SK-N-SH (cell line): ENCODE measurements at regions not wholly inside any gene's neighbourhood (a gene's known extent, or its start where the extent isn't known, plus 50 kb on each side); places are given as distances from the start of the nearest gene placed in this dataset.

Experiments
- CTCF ChIA-PET: fragments of 300-600, 350-600 bp; formaldehyde crosslinking; extraction: SDS; loops from one replicate; lab custom pipeline; 2021; lab: Yijun Ruan, JAX
- POLR2A ChIA-PET: fragments of 350-600 bp; sonication (Branson Sonifier 250); formaldehyde crosslinking; extraction: SDS; loops from one replicate; lab custom pipeline; 2020; ENCODE audit warnings: antibody characterized with exemption, inconsistent platforms; lab: Yijun Ruan, JAX
- DNase-seq: peaks from one replicate; pipeline ENCODE4 v3.0.0; 2012
- H2AFZ ChIP-seq: fragments of 200-600 bp; sonication (generic); 2 replicates; pipeline ENCODE4 v1.8.1; 2016; ENCODE audit warnings: antibody characterized with exemption, mild to moderate bottlenecking, low read depth
- H3F3A ChIP-seq: fragments of 200-600 bp; sonication (generic); replicated peaks from 2 replicates; pipeline ENCODE3; 2016; ENCODE audit warnings: antibody characterized with exemption, mild to moderate bottlenecking; ENCODE audit not compliant: insufficient read depth
- H3K27ac ChIP-seq, 2 experiments: fragments of 200-500 bp in 1 of 2; fragments of 200-600 bp in 1 of 2; sonication (Bioruptor generic) in 1 of 2; sonication (generic), shearing (Covaris generic) in 1 of 2; 2 replicates each; pipeline versions ENCODE4 v1.5.1 to v1.6.1; 2014 to 2016; ENCODE audit warnings: low read depth in 2 of 2, inconsistent platforms in 1 of 2, low read length in 1 of 2, mild to moderate bottlenecking in 1 of 2, mixed read lengths in 1 of 2
- H3K27me3 ChIP-seq: fragments of 200-600 bp; sonication (generic), shearing (Covaris generic); 2 replicates; pipeline ENCODE4 v1.6.1; 2016; ENCODE audit warnings: mixed run types; ENCODE audit not compliant: insufficient read depth
- H3K36me3 ChIP-seq, 2 experiments: fragments of 200-500 bp in 1 of 2; fragments of 200-600 bp in 1 of 2; sonication (Bioruptor generic) in 1 of 2; sonication (generic) in 1 of 2; replicated peaks in 1 of 2; 2 replicates each; pipeline versions ENCODE3 to v1.5.1; 2014 to 2016; ENCODE audit warnings: low read length in 1 of 2, mild to moderate bottlenecking in 1 of 2; ENCODE audit not compliant: insufficient read depth in 2 of 2, control insufficient read depth in 1 of 2
- H3K4me1 ChIP-seq, 2 experiments: fragments of 200-500 bp in 1 of 2; fragments of 200-600 bp in 1 of 2; sonication (Bioruptor generic) in 1 of 2; sonication (generic), shearing (Covaris generic) in 1 of 2; 2 replicates each; pipeline versions ENCODE4 v1.5.1 to v1.6.1; 2014 to 2016; ENCODE audit warnings: low read depth in 1 of 2, low read length in 1 of 2, mixed run types in 1 of 2; ENCODE audit not compliant: insufficient read depth in 2 of 2, control insufficient read depth in 1 of 2
- H3K4me2 ChIP-seq: fragments of 200-600 bp; sonication (generic), shearing (Covaris generic); 2 replicates; pipeline ENCODE4 v1.6.1; 2017; ENCODE audit warnings: mixed run types
- H3K4me3 ChIP-seq, 2 experiments: fragments of 200-500 bp in 1 of 2; fragments of 200-600 bp in 1 of 2; sonication (Bioruptor generic) in 1 of 2; sonication (generic), shearing (Covaris generic) in 1 of 2; 2 replicates each; pipeline versions ENCODE4 v1.5.1 to v1.8.1; 2014 to 2016; ENCODE audit warnings: low read depth in 2 of 2, inconsistent platforms in 1 of 2, low read length in 1 of 2, mild to moderate bottlenecking in 1 of 2, mixed read lengths in 1 of 2, moderate library complexity in 1 of 2
- H3K79me2 ChIP-seq: fragments of 200-600 bp; sonication (generic); 2 replicates; pipeline ENCODE4 v1.8.1; 2017; ENCODE audit warnings: mild to moderate bottlenecking; ENCODE audit not compliant: insufficient read depth
- H3K9ac ChIP-seq: fragments of 200-600 bp; sonication (generic); 2 replicates; pipeline ENCODE4 v1.6.1; 2017; ENCODE audit warnings: mixed run types
- H3K9me2 ChIP-seq: fragments of 200-600 bp; sonication (generic); 2 replicates; pipeline ENCODE4 v1.6.1; 2017; ENCODE audit warnings: mixed run types
- H3K9me3 ChIP-seq: fragments of 200-600 bp; sonication (generic); 2 replicates; pipeline ENCODE4 v1.6.1; 2017; ENCODE audit warnings: mixed run types, mild to moderate bottlenecking, moderate library complexity
- H4K20me1 ChIP-seq: fragments of 200-600 bp; sonication (generic); 2 replicates; pipeline ENCODE4 v1.6.1; 2017; ENCODE audit warnings: mild to moderate bottlenecking, mixed run types; ENCODE audit not compliant: insufficient read depth
- ELF1 ChIP-seq: IDR thresholded peaks from 2 replicates; pipeline ENCODE4 v1.4.0; 2012
- FOSL2 ChIP-seq: IDR thresholded peaks from 2 replicates; pipeline ENCODE4 v1.4.0; 2012; ENCODE audit warnings: low read depth, mild to moderate bottlenecking, moderate library complexity, borderline replicate concordance
- JUND ChIP-seq: IDR thresholded peaks from 2 replicates; pipeline ENCODE4 v1.4.0; 2012
- MEF2A ChIP-seq: IDR thresholded peaks from 2 replicates; pipeline ENCODE4 v1.4.0; 2012; ENCODE audit warnings: low read depth, borderline replicate concordance
- NFIC ChIP-seq: IDR thresholded peaks from 2 replicates; pipeline ENCODE4 v1.4.0; 2012; ENCODE audit warnings: borderline replicate concordance
- RAD21 ChIP-seq: IDR thresholded peaks from 2 replicates; pipeline ENCODE4 v1.6.1; 2012; ENCODE audit warnings: mild to moderate bottlenecking, low read length
- RFX5 ChIP-seq: IDR thresholded peaks from 2 replicates; pipeline ENCODE4 v1.6.1; 2012; ENCODE audit warnings: mild to moderate bottlenecking, improper control_type of control experiment, low read length
- RXRA ChIP-seq: IDR thresholded peaks from 2 replicates; pipeline ENCODE4 v1.4.0; 2012; ENCODE audit warnings: low read depth, mild to moderate bottlenecking, borderline replicate concordance
- TCF12 ChIP-seq: IDR thresholded peaks from 2 replicates; pipeline ENCODE4 v1.4.0; 2012
- USF1 ChIP-seq: IDR thresholded peaks from 2 replicates; pipeline ENCODE4 v1.4.0; 2012; ENCODE audit warnings: low read depth, borderline replicate concordance
- YY1 ChIP-seq: IDR thresholded peaks from 2 replicates; pipeline ENCODE4 v1.4.0; 2012; ENCODE audit warnings: low read depth, mild to moderate bottlenecking
- WGBS: methylation state at CpG from one replicate; pipeline ENCODE4 v1.1.6; 2017; ENCODE audit warnings: low lambda C conversion rate; 5-methylcytosine and 5-hydroxymethylcytosine counted together
- TF ChIP-seq, protein P1 (sequence below): fragments of 150-350 bp; IDR thresholded peaks from 2 replicates; pipeline ENCODE4 v1.6.1; 2017; ENCODE audit warnings: antibody characterized with exemption, low read length, low read depth, borderline replicate concordance
- TF ChIP-seq, protein P2 (sequence below): IDR thresholded peaks from 2 replicates; pipeline ENCODE4 v1.4.0; 2012; ENCODE audit warnings: low read depth

GRCh38 chr6:74607468-74607867 lies 598.4 kb downstream of the COL12A1 start:
- no peak overlapping the region for H3K9ac ChIP-seq
- TF ChIP-seq RXRA = no peak
- POLR2A ChIA-PET = no interaction called here
- no peaks in the 10 kb centered on the region for H3K79me2 ChIP-seq
- CTCF ChIA-PET = interaction anchor here (1.2 kb wide), 1 partner anchor 16 kb away, joined by 3 read pairs; no protein-coding TSS in a partner anchor
- DNase-seq = no peak
- no peaks in the 10 kb centered on the region for H4K20me1 ChIP-seq
- no peaks in the 10 kb centered on the region for H3F3A ChIP-seq
- H3K9me2 ChIP-seq = no peaks in the 10 kb centered on the region
- no peaks in the 10 kb centered on the region for H3K9me3 ChIP-seq
- H3K36me3 ChIP-seq = no peaks in the 10 kb centered on the region
- H3K4me3 ChIP-seq = no peak overlapping the region
- peaks cover under 1% of the 10 kb centered on the region; the same call in 1 of the 2 replicates for H3K27me3 ChIP-seq
- H3K4me1 ChIP-seq = 0 out of 4 replicates have a peak, but pooled peaks cover 0 to 3% of the 10 kb centered on the region in 2 experiments
- WGBS = 13% methylated on average over 1 of the region's 1 CpG
- no peak overlapping the region for H3K4me2 ChIP-seq
- no peak overlapping the region for H3K27ac ChIP-seq
- H2AFZ ChIP-seq = no peak overlapping the region

DNA sequence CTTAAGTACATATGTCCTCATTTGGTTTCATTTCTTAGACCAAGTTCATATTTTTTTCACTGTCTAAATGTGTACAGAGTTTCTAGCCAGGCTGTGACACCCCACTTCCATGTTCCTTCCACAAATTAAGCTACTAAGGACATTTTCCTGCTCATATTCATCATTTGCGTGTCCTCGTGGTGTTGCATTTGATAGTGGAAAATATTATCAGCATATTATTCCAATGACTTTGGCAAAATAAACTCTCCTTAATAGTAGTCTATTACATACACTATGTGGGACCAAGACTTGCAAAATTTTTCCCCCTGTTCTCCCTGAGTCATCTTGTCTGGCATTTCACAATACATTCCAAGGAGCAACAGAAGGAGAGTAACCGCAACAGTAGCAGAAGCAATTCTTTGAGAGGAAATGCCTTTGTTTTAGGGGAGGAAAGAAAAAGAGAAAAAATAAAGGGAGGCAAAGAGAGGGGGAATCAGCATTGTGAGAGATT lies 599.2 kb downstream of the COL12A1 start:
- no peak overlapping the region for H2AFZ ChIP-seq
- 0 out of 4 replicates have a peak, but pooled peaks cover 0 to 3% of the 10 kb centered on the region in 2 experiments for H3K4me1 ChIP-seq
- ChIA-PET CTCF (no interaction called here), POLR2A (no interaction called here)
- H3K4me2 ChIP-seq = 0 out of 2 replicates have a peak overlapping the region, but pooled peaks have one; percentile 11
- H4K20me1 ChIP-seq = no peaks in the 10 kb centered on the region
- DNase-seq = no peak
- H3F3A ChIP-seq = no peaks in the 10 kb centered on the region
- TF ChIP-seq YY1 = no peak
- TF ChIP-seq FOSL2 = peak; percentile 55; the same call in 1 of the 2 replicates
- TF ChIP-seq, all 33 proteins: peak for 1
- no peaks in the 10 kb centered on the region for H3K79me2 ChIP-seq
- H3K9ac ChIP-seq = no peak overlapping the region
- under 1% methylated on average over 3 of the region's 3 CpGs for WGBS
- H3K27ac ChIP-seq = no peak overlapping the region
- H3K4me3 ChIP-seq = no peak overlapping the region
- no peaks in the 10 kb centered on the region for H3K9me2 ChIP-seq
- peaks cover 5% of the 10 kb centered on the region; the same call in 1 of the 2 replicates for H3K27me3 ChIP-seq
- H3K9me3 ChIP-seq = no peaks in the 10 kb centered on the region
- no peaks in the 10 kb centered on the region for H3K36me3 ChIP-seq

GRCh38 chr6:74605922-74606581 lies 599.8 kb downstream of the COL12A1 start:
- Histone ChIP-seq H3K36me3 (no peaks in the 10 kb centered on the region), H3F3A (no peaks in the 10 kb centered on the region), H3K4me1 (0 out of 4 replicates have a peak, but pooled peaks cover 0 to 3% of the 10 kb centered on the region in 2 experiments), H4K20me1 (no peaks in the 10 kb centered on the region), H3K9ac (no peak overlapping the region)
- DNase-seq = no peak
- POLR2A ChIA-PET = no interaction called here
- CTCF ChIA-PET = no interaction called here
- 8% methylated on average over 3 of the region's 3 CpGs for WGBS
- no peak for TF ChIP-seq TCF12
- TF ChIP-seq, protein P1, sequence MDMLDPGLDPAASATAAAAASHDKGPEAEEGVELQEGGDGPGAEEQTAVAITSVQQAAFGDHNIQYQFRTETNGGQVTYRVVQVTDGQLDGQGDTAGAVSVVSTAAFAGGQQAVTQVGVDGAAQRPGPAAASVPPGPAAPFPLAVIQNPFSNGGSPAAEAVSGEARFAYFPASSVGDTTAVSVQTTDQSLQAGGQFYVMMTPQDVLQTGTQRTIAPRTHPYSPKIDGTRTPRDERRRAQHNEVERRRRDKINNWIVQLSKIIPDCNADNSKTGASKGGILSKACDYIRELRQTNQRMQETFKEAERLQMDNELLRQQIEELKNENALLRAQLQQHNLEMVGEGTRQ = no peak
- no peak for TF ChIP-seq MEF2A
- no peak for TF ChIP-seq USF1
- TF ChIP-seq, protein P2, sequence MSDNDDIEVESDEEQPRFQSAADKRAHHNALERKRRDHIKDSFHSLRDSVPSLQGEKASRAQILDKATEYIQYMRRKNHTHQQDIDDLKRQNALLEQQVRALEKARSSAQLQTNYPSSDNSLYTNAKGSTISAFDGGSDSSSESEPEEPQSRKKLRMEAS = no peak
- no peak for TF ChIP-seq RAD21
- TF ChIP-seq ELF1 = no peak
- TF ChIP-seq NFIC = no peak
- no peak for TF ChIP-seq JUND
- no peak for TF ChIP-seq RFX5
- TF ChIP-seq, all 33 proteins: peak for 0
- Histone ChIP-seq H3K9me3 (no peaks in the 10 kb centered on the region), H3K4me2 (0 out of 2 replicates have a peak overlapping the region, but pooled peaks have one; percentile 11), H3K27me3 (peaks cover 5% of the 10 kb centered on the region; the same call in 1 of the 2 replicates), H3K9me2 (no peaks in the 10 kb centered on the region), H3K4me3 (no peak overlapping the region), H2AFZ (no peak overlapping the region), H3K27ac (no peak overlapping the region), H3K79me2 (no peaks in the 10 kb centered on the region)
